DND-41 (cell line): ENCODE measurements at regions not wholly inside any gene's neighbourhood (a gene's known extent, or its start where the extent isn't known, plus 50 kb on each side); places are given as distances from the start of the nearest gene placed in this dataset.

Experiments used
- ATAC-seq: fragments of 200-7000 bp; cut with Tn5 transposase; 3 replicates; pipeline ENCODE4 v1.9.1; 2021; ENCODE audit warnings: low read depth; ENCODE audit not compliant: insufficient read depth
- DNase-seq: peaks from one replicate; pipeline ENCODE4 v3.0.0-alpha.2; 2020
- H2AFZ ChIP-seq: 2 replicates; pipeline ENCODE4 v1.6.0; 2012; ENCODE audit warnings: low read depth, low read length
- H3K27ac ChIP-seq: 2 replicates; pipeline ENCODE4 v1.5.1; 2012; ENCODE audit warnings: low read length, inconsistent platforms
- H3K27me3 ChIP-seq: fragments of 200-600 bp; sonication (generic); 2 replicates; pipeline ENCODE4 v1.6.0; 2012; ENCODE audit warnings: low read length, mild to moderate bottlenecking, inconsistent platforms; ENCODE audit not compliant: insufficient read depth, poor library complexity
- H3K36me3 ChIP-seq: 2 replicates; pipeline ENCODE4 v1.5.1; 2012; ENCODE audit warnings: low read length, inconsistent platforms; ENCODE audit not compliant: insufficient read depth
- H3K4me1 ChIP-seq: 2 replicates; pipeline ENCODE4 v1.5.1; 2012; ENCODE audit warnings: mild to moderate bottlenecking, low read length; ENCODE audit not compliant: insufficient read depth
- H3K4me2 ChIP-seq: 2 replicates; pipeline ENCODE4 v1.6.0; 2012; ENCODE audit warnings: mild to moderate bottlenecking, moderate library complexity, low read length, inconsistent platforms; ENCODE audit not compliant: insufficient read depth
- H3K4me3 ChIP-seq, 2 experiments: fragments of 200-600 bp in 1 of 2; shearing (Covaris generic) in 1 of 2; 2 replicates each; pipeline ENCODE4 v1.5.1; 2012 to 2016; ENCODE audit warnings: inconsistent platforms in 2 of 2, low read length in 2 of 2, mild to moderate bottlenecking in 2 of 2, low read depth in 1 of 2, moderate library complexity in 1 of 2
- H3K79me2 ChIP-seq: 2 replicates; pipeline ENCODE4 v1.6.0; 2012; ENCODE audit warnings: low read length, inconsistent platforms; ENCODE audit not compliant: insufficient read depth
- H3K9ac ChIP-seq: 2 replicates; pipeline ENCODE4 v1.6.0; 2012; ENCODE audit warnings: low read depth, mild to moderate bottlenecking, inconsistent platforms, low read length, moderate library complexity
- H3K9me3 ChIP-seq: 2 replicates; pipeline ENCODE4 v1.5.1; 2012; ENCODE audit warnings: low read length, moderate library complexity, mild to moderate bottlenecking, inconsistent platforms; ENCODE audit not compliant: insufficient read depth, severe bottlenecking
- H4K20me1 ChIP-seq: 2 replicates; pipeline ENCODE4 v1.6.0; 2012; ENCODE audit warnings: low read length; ENCODE audit not compliant: insufficient read depth
- CTCF ChIP-seq: IDR thresholded peaks from 2 replicates; pipeline ENCODE4 v1.5.1; 2012; ENCODE audit warnings: borderline replicate concordance, low read length, moderate library complexity, mild to moderate bottlenecking; ENCODE audit not compliant: poor library complexity, severe bottlenecking; ENCODE audit errors: extremely low read depth
- EZH2 ChIP-seq: IDR thresholded peaks from 3 replicates; pipeline ENCODE4 v1.6.1; 2012; ENCODE audit warnings: borderline replicate concordance, low read depth, mild to moderate bottlenecking, moderate library complexity, low read length, inconsistent platforms; ENCODE audit not compliant: severe bottlenecking

- Histone ChIP-seq H3K4me2 (no peak overlapping the region), H3K27me3 (no peaks in the 10 kb centered on the region), H3K36me3 (no peaks in the 10 kb centered on the region), H4K20me1 (no peaks in the 10 kb centered on the region), H3K27ac (no peak overlapping the region), H3K9ac (no peak overlapping the region), H3K9me3 (no peaks in the 10 kb centered on the region), H2AFZ (no peak overlapping the region), H3K4me3 (no peak overlapping the region), H3K79me2 (no peaks in the 10 kb centered on the region), H3K4me1 (no peaks in the 10 kb centered on the region)
- ATAC-seq = no peak
- no peak for DNase-seq
- TF ChIP-seq CTCF (no peak), EZH2 (no peak)
These were observed 665.0 kb downstream of the NR2F1-AS1 start for GRCh38 chr5:92916036-92916435.

DNA sequence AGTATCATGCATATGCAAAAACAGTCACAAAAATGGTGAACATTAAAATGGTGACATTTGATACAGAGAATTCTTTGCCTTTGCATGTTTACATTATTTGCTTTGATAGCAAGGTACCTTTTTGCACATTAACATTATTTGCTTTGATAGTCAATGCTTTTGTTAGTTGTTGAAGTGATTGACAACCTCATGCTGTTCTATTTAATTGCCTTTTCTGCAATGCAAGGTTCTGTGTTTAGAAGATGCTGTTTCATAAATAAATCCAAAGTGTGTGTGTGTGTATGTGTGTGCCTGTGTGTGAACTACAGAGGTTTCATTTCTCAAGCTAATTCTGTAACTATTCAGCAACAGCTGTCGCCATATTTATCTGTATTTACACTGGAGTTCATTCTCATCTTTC is 668.7 kb downstream of the NR2F1-AS1 start:
- TF ChIP-seq CTCF (no peak), EZH2 (no peak)
- Histone ChIP-seq H3K4me3 (no peak overlapping the region), H4K20me1 (no peaks in the 10 kb centered on the region), H2AFZ (no peak overlapping the region), H3K27ac (no peak overlapping the region), H3K27me3 (no peaks in the 10 kb centered on the region), H3K79me2 (no peaks in the 10 kb centered on the region), H3K9me3 (no peaks in the 10 kb centered on the region), H3K4me1 (no peaks in the 10 kb centered on the region), H3K36me3 (no peaks in the 10 kb centered on the region), H3K9ac (no peak overlapping the region), H3K4me2 (no peak overlapping the region)
- no peak for ATAC-seq
- no peak for DNase-seq

- H3K4me2 ChIP-seq = no peak overlapping the region
- no peaks in the 10 kb centered on the region for H3K36me3 ChIP-seq
- DNase-seq = no peak
- H3K9me3 ChIP-seq = no peaks in the 10 kb centered on the region
- H3K27ac ChIP-seq = no peak overlapping the region
- no peak overlapping the region for H2AFZ ChIP-seq
- no peak for TF ChIP-seq EZH2
- H3K27me3 ChIP-seq = no peaks in the 10 kb centered on the region
- no peaks in the 10 kb centered on the region for H3K79me2 ChIP-seq
- H4K20me1 ChIP-seq = no peaks in the 10 kb centered on the region
- no peak overlapping the region for H3K4me3 ChIP-seq
- no peak for ATAC-seq
- no peaks in the 10 kb centered on the region for H3K4me1 ChIP-seq
- no peak overlapping the region for H3K9ac ChIP-seq
These were observed 669.2 kb downstream of the NR2F1-AS1 start for GRCh38 chr5:92911851-92912250.

DNA sequence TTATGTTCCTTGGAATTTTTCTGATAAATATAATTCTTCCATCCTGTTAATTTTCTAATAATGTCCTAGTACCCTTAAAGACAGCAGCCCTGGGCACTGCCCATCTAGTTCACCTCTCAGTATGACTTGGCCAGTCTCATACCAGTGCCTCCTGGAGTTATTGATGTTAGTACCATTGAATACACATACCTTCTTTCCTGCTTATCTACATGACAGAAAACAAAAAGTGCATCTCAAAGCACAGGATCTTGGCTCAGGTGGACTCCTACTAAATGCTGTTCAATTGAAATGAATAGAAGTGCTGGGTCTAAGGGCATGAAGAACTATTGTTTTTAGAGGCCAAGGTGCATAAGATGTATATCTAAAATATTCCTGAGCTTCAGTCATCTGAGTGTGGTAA is 669.7 kb downstream of the NR2F1-AS1 start:
- no peaks in the 10 kb centered on the region for H3K27me3 ChIP-seq
- H3K27ac ChIP-seq = no peak overlapping the region
- no peak overlapping the region for H3K9ac ChIP-seq
- ATAC-seq = no peak
- H3K4me2 ChIP-seq = no peak overlapping the region
- TF ChIP-seq CTCF = no peak
- no peak for TF ChIP-seq EZH2
- no peaks in the 10 kb centered on the region for H3K36me3 ChIP-seq
- H2AFZ ChIP-seq = no peak overlapping the region
- H3K4me1 ChIP-seq = no peaks in the 10 kb centered on the region
- no peak for DNase-seq
- no peaks in the 10 kb centered on the region for H3K9me3 ChIP-seq
- no peak overlapping the region for H3K4me3 ChIP-seq
- H3K79me2 ChIP-seq = no peaks in the 10 kb centered on the region
- H4K20me1 ChIP-seq = no peaks in the 10 kb centered on the region
